GM23338 (cell line): ENCODE measurements at regions not wholly inside any gene's neighbourhood (a gene's known extent, or its start where the extent isn't known, plus 50 kb on each side); places are given as distances from the start of the nearest gene placed in this dataset.

Source experiments
- EZH2 ChIP-seq: fragments of 200-600 bp; sonication (generic); IDR thresholded peaks from one replicate; pipeline ENCODE4 v1.8.0; 2017; ENCODE audit warnings: antibody characterized with exemption, mild to moderate bottlenecking, low read depth; ENCODE audit not compliant: unreplicated experiment
- EZH2phosphoT487 ChIP-seq: fragments of 200-600 bp; sonication (generic); IDR thresholded peaks from one replicate; pipeline ENCODE4 v1.8.1; 2018; ENCODE audit warnings: antibody characterized with exemption; ENCODE audit not compliant: unreplicated experiment
- POLR2AphosphoS5 ChIP-seq: IDR thresholded peaks from 2 replicates; pipeline ENCODE4 v1.6.1; 2016; ENCODE audit warnings: antibody characterized with exemption, low read depth
- TF ChIP-seq, protein P1 (sequence below), 2 experiments: fragments of 200-600 bp in 1 of 2; sonication (generic) in 1 of 2; conservative IDR thresholded peaks; 2 replicates each; pipeline versions ENCODE4 v1.5.1 to v1.6.1; 2016 to 2017; ENCODE audit warnings: antibody characterized with exemption in 2 of 2, low read depth in 2 of 2, mild to moderate bottlenecking in 2 of 2, moderate library complexity in 1 of 2
- TF ChIP-seq, protein P2 (sequence below): fragments of 250-450 bp; sonication (Bioruptor Pico); IDR thresholded peaks from 2 replicates; pipeline ENCODE4 v1.5.0; 2020; ENCODE audit warnings: mild to moderate bottlenecking, moderate library complexity
- TF ChIP-seq, protein P3 (sequence below): IDR thresholded peaks from one replicate; pipeline ENCODE4 v1.6.1; 2018; ENCODE audit warnings: antibody characterized with exemption; ENCODE audit not compliant: unreplicated experiment

DNA sequence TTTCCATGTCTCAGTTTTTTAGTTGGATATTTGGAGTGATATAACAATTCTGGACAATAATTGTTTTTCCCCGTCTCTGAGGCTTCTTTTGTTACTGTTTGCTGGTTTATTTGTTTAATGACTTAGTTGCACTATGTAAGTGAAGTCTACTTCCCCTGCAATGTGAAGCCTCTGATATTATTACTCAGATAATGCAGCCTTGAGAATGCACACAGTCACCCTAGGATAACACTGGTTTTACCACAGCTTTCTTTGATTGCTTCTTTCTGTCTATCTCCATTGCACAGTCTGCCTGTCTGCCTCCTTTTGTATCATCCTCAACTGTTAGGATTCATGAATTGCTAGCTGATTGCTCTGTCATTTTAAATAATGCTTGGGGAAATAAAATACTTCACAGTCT, 208.7 kb upstream of the ROBO1 start:
- TF ChIP-seq, protein P1, sequence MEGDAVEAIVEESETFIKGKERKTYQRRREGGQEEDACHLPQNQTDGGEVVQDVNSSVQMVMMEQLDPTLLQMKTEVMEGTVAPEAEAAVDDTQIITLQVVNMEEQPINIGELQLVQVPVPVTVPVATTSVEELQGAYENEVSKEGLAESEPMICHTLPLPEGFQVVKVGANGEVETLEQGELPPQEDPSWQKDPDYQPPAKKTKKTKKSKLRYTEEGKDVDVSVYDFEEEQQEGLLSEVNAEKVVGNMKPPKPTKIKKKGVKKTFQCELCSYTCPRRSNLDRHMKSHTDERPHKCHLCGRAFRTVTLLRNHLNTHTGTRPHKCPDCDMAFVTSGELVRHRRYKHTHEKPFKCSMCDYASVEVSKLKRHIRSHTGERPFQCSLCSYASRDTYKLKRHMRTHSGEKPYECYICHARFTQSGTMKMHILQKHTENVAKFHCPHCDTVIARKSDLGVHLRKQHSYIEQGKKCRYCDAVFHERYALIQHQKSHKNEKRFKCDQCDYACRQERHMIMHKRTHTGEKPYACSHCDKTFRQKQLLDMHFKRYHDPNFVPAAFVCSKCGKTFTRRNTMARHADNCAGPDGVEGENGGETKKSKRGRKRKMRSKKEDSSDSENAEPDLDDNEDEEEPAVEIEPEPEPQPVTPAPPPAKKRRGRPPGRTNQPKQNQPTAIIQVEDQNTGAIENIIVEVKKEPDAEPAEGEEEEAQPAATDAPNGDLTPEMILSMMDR (conservative IDR thresholded peaks at IDR 0.05; ENCODE audit: low read depth in 2 of 2), result no peak
- TF ChIP-seq EZH2 (no peak), POLR2AphosphoS5 (no peak), EZH2phosphoT487 (no peak)
- TF ChIP-seq, protein P2, sequence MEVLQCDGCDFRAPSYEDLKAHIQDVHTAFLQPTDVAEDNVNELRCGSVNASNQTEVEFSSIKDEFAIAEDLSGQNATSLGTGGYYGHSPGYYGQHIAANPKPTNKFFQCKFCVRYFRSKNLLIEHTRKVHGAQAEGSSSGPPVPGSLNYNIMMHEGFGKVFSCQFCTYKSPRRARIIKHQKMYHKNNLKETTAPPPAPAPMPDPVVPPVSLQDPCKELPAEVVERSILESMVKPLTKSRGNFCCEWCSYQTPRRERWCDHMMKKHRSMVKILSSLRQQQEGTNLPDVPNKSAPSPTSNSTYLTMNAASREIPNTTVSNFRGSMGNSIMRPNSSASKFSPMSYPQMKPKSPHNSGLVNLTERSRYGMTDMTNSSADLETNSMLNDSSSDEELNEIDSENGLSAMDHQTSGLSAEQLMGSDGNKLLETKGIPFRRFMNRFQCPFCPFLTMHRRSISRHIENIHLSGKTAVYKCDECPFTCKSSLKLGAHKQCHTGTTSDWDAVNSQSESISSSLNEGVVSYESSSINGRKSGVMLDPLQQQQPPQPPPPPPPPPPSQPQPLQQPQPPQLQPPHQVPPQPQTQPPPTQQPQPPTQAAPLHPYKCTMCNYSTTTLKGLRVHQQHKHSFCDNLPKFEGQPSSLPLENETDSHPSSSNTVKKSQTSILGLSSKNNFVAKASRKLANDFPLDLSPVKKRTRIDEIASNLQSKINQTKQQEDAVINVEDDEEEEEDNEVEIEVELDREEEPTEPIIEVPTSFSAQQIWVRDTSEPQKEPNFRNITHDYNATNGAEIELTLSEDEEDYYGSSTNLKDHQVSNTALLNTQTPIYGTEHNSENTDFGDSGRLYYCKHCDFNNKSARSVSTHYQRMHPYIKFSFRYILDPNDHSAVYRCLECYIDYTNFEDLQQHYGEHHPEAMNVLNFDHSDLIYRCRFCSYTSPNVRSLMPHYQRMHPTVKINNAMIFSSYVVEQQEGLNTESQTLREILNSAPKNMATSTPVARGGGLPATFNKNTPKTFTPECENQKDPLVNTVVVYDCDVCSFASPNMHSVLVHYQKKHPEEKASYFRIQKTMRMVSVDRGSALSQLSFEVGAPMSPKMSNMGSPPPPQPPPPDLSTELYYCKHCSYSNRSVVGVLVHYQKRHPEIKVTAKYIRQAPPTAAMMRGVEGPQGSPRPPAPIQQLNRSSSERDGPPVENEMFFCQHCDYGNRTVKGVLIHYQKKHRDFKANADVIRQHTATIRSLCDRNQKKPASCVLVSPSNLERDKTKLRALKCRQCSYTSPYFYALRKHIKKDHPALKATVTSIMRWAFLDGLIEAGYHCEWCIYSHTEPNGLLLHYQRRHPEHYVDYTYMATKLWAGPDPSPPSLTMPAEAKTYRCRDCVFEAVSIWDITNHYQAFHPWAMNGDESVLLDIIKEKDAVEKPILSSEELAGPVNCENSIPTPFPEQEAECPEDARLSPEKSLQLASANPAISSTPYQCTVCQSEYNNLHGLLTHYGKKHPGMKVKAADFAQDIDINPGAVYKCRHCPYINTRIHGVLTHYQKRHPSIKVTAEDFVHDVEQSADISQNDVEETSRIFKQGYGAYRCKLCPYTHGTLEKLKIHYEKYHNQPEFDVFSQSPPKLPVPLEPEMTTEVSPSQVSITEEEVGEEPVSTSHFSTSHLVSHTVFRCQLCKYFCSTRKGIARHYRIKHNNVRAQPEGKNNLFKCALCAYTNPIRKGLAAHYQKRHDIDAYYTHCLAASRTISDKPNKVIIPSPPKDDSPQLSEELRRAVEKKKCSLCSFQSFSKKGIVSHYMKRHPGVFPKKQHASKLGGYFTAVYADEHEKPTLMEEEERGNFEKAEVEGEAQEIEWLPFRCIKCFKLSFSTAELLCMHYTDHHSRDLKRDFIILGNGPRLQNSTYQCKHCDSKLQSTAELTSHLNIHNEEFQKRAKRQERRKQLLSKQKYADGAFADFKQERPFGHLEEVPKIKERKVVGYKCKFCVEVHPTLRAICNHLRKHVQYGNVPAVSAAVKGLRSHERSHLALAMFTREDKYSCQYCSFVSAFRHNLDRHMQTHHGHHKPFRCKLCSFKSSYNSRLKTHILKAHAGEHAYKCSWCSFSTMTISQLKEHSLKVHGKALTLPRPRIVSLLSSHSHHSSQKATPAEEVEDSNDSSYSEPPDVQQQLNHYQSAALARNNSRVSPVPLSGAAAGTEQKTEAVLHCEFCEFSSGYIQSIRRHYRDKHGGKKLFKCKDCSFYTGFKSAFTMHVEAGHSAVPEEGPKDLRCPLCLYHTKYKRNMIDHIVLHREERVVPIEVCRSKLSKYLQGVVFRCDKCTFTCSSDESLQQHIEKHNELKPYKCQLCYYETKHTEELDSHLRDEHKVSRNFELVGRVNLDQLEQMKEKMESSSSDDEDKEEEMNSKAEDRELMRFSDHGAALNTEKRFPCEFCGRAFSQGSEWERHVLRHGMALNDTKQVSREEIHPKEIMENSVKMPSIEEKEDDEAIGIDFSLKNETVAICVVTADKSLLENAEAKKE (CRISPR knock-in tag), result no peak
- TF ChIP-seq, protein P3, sequence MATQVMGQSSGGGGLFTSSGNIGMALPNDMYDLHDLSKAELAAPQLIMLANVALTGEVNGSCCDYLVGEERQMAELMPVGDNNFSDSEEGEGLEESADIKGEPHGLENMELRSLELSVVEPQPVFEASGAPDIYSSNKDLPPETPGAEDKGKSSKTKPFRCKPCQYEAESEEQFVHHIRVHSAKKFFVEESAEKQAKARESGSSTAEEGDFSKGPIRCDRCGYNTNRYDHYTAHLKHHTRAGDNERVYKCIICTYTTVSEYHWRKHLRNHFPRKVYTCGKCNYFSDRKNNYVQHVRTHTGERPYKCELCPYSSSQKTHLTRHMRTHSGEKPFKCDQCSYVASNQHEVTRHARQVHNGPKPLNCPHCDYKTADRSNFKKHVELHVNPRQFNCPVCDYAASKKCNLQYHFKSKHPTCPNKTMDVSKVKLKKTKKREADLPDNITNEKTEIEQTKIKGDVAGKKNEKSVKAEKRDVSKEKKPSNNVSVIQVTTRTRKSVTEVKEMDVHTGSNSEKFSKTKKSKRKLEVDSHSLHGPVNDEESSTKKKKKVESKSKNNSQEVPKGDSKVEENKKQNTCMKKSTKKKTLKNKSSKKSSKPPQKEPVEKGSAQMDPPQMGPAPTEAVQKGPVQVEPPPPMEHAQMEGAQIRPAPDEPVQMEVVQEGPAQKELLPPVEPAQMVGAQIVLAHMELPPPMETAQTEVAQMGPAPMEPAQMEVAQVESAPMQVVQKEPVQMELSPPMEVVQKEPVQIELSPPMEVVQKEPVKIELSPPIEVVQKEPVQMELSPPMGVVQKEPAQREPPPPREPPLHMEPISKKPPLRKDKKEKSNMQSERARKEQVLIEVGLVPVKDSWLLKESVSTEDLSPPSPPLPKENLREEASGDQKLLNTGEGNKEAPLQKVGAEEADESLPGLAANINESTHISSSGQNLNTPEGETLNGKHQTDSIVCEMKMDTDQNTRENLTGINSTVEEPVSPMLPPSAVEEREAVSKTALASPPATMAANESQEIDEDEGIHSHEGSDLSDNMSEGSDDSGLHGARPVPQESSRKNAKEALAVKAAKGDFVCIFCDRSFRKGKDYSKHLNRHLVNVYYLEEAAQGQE, result no peak
